ENCODE measurements at regions not wholly inside any gene's neighbourhood (a gene's known extent, or its start where the extent isn't known, plus 50 kb on each side); places are given as distances from the start of the nearest gene placed in this dataset.

GRCh38 chr3:20701641-20702040 is 515.6 kb upstream of the SGO1 start:
- Mint-ChIP-seq H3K9me3 (ENCODE audit: unreplicated experiment) (no peaks in the 10 kb centered on the region), H3K36me3 (ENCODE audit: unreplicated experiment) (no peaks in the 10 kb centered on the region), H3K27me3 (ENCODE audit: unreplicated experiment) (no peaks in the 10 kb centered on the region), H3K27ac (ENCODE audit: unreplicated experiment) (no peak overlapping the region), H3K4me3 (ENCODE audit: unreplicated experiment) (no peak overlapping the region), H3K4me1 (ENCODE audit: unreplicated experiment) (no peaks in the 10 kb centered on the region)
- TF ChIP-seq CTCF (IDR thresholded peaks at IDR 0.05) = no peak
- no peak for DNase-seq (ENCODE audit: extremely low spot score, unreplicated experiment)

- Mint-ChIP-seq H3K9me3 (ENCODE audit: unreplicated experiment) (no peaks in the 10 kb centered on the region), H3K36me3 (ENCODE audit: unreplicated experiment) (no peaks in the 10 kb centered on the region), H3K27me3 (ENCODE audit: unreplicated experiment) (no peaks in the 10 kb centered on the region), H3K4me1 (ENCODE audit: unreplicated experiment) (no peaks in the 10 kb centered on the region), H3K27ac (ENCODE audit: unreplicated experiment) (no peak overlapping the region), H3K4me3 (ENCODE audit: unreplicated experiment) (no peak overlapping the region)
- no peak for DNase-seq (ENCODE audit: extremely low spot score, unreplicated experiment)
- no peak for TF ChIP-seq CTCF (IDR thresholded peaks at IDR 0.05)
Measured at GRCh38 chr3:20700714-20701113, 514.7 kb upstream of the SGO1 start.

- H3K4me1 Mint-ChIP-seq (ENCODE audit: unreplicated experiment) = no peaks in the 10 kb centered on the region
- H3K9me3 Mint-ChIP-seq (ENCODE audit: unreplicated experiment) = no peaks in the 10 kb centered on the region
- no peaks in the 10 kb centered on the region for H3K36me3 Mint-ChIP-seq (ENCODE audit: unreplicated experiment)
- no peaks in the 10 kb centered on the region for H3K27me3 Mint-ChIP-seq (ENCODE audit: unreplicated experiment)
- TF ChIP-seq CTCF (IDR thresholded peaks at IDR 0.05) = no peak
- DNase-seq (ENCODE audit: extremely low spot score, unreplicated experiment) = no peak
- H3K27ac Mint-ChIP-seq (ENCODE audit: unreplicated experiment) = no peak overlapping the region
- no peak overlapping the region for H3K4me3 Mint-ChIP-seq (ENCODE audit: unreplicated experiment)
Measured at GRCh38 chr3:20698896-20699295, 512.9 kb upstream of the SGO1 start.

- Mint-ChIP-seq H3K4me3 (ENCODE audit: unreplicated experiment) (no peak overlapping the region), H3K4me1 (ENCODE audit: unreplicated experiment) (no peaks in the 10 kb centered on the region), H3K36me3 (ENCODE audit: unreplicated experiment) (no peaks in the 10 kb centered on the region), H3K27me3 (ENCODE audit: unreplicated experiment) (no peaks in the 10 kb centered on the region), H3K27ac (ENCODE audit: unreplicated experiment) (no peak overlapping the region), H3K9me3 (ENCODE audit: unreplicated experiment) (no peaks in the 10 kb centered on the region)
- no peak for DNase-seq (ENCODE audit: extremely low spot score, unreplicated experiment)
- no peak for TF ChIP-seq CTCF (IDR thresholded peaks at IDR 0.05)
Measured at GRCh38 chr3:20696388-20697150, 510.6 kb upstream of the SGO1 start.

- no peaks in the 10 kb centered on the region for H3K9me3 Mint-ChIP-seq (ENCODE audit: unreplicated experiment)
- H3K27ac Mint-ChIP-seq (ENCODE audit: unreplicated experiment) = no peak overlapping the region
- H3K4me3 Mint-ChIP-seq (ENCODE audit: unreplicated experiment) = no peak overlapping the region
- DNase-seq (ENCODE audit: extremely low spot score, unreplicated experiment) = no peak
- no peaks in the 10 kb centered on the region for H3K36me3 Mint-ChIP-seq (ENCODE audit: unreplicated experiment)
- H3K4me1 Mint-ChIP-seq (ENCODE audit: unreplicated experiment) = no peaks in the 10 kb centered on the region
- TF ChIP-seq CTCF (IDR thresholded peaks at IDR 0.05) = no peak
- H3K27me3 Mint-ChIP-seq (ENCODE audit: unreplicated experiment) = no peaks in the 10 kb centered on the region
Measured at GRCh38 chr3:20692675-20693074, 506.7 kb upstream of the SGO1 start.

All from osteocyte (in vitro differentiated cells).